SK-N-SH (cell line): ENCODE measurements at regions not wholly inside any gene's neighbourhood (a gene's known extent, or its start where the extent isn't known, plus 50 kb on each side); places are given as distances from the start of the nearest gene placed in this dataset.

Experiments used
- CHD2 ChIP-seq: fragments of 150-350 bp; IDR thresholded peaks from 2 replicates; pipeline ENCODE4 v1.6.1; 2018; ENCODE audit warnings: low read length; ENCODE audit not compliant: partially characterized antibody
- POLR2AphosphoS5 ChIP-seq: IDR thresholded peaks from 2 replicates; pipeline ENCODE4 v1.6.1; 2012; ENCODE audit warnings: low read depth, low read length
- TF ChIP-seq, protein P1 (sequence below): fragments of 200-600 bp; sonication (generic); IDR thresholded peaks from 2 replicates; pipeline ENCODE4 v1.6.1; 2017; ENCODE audit warnings: antibody characterized with exemption, mild to moderate bottlenecking, moderate library complexity

DNA sequence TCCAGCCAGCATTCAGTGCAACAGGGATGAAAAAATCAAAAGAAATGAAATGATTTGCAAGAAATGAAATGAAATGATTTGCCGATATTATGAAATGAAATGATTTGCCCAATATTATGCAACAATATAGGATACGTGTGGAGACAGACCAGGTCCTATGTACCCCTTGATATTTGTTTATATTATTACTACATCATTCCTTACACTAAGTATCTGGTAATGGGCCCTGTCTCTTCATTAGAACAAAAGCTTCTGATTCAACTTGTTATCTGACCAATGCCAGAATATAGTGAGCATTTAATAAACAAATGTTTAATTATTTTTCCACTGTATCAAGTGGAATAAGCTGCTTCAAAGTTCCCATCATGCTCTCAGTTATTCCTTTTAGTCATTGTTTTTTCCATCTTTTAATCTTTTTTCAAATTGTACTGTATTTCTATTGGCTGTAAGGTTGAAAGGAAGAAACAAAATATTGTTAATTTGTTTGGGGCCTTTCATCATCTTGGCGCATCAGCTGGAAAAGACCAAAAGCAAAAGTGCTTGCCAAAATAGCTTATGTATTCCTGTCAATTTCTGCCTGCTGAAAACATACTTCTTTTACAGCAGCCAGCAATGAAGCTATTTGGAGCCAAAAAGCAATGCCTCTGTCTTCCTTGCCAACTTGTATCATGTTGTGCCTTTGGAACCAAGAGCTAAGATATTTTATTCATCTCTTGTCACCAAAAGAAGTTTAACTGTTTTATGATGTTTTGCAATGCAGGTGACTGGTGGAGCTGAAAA is 2314.9 kb downstream of the LRRC4C start:
- TF ChIP-seq POLR2AphosphoS5 (no peak), CHD2 (no peak)
- TF ChIP-seq, protein P1, sequence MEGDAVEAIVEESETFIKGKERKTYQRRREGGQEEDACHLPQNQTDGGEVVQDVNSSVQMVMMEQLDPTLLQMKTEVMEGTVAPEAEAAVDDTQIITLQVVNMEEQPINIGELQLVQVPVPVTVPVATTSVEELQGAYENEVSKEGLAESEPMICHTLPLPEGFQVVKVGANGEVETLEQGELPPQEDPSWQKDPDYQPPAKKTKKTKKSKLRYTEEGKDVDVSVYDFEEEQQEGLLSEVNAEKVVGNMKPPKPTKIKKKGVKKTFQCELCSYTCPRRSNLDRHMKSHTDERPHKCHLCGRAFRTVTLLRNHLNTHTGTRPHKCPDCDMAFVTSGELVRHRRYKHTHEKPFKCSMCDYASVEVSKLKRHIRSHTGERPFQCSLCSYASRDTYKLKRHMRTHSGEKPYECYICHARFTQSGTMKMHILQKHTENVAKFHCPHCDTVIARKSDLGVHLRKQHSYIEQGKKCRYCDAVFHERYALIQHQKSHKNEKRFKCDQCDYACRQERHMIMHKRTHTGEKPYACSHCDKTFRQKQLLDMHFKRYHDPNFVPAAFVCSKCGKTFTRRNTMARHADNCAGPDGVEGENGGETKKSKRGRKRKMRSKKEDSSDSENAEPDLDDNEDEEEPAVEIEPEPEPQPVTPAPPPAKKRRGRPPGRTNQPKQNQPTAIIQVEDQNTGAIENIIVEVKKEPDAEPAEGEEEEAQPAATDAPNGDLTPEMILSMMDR, result no peak
